Large intestine (tissue), 3 donors: ENCODE measurements at regions not wholly inside any gene's neighbourhood (a gene's known extent, or its start where the extent isn't known, plus 50 kb on each side); places are given as distances from the start of the nearest gene placed in this dataset.
"Not testable (repeated sequence)": the region's sequence is repeated elsewhere in the genome, so short reads cannot be mapped to it uniquely, and the experiment has no call there.

Experiments
- DNase-seq, 2 donors: peaks; one replicate each; pipeline versions ENCODE4 v3.0.0 to v3.0.0-alpha.2; 2013
- H3K27ac ChIP-seq: one replicate; pipeline ENCODE4 v1.5.1; 2013; ENCODE audit warnings: low read length
- H3K27me3 ChIP-seq: 2 replicates; pipeline ENCODE4 v1.6.1; 2013; ENCODE audit warnings: low read length; ENCODE audit not compliant: control insufficient read depth, insufficient read depth
- H3K36me3 ChIP-seq: 2 replicates; pipeline ENCODE4 v1.6.1; 2013; ENCODE audit warnings: low read length; ENCODE audit not compliant: control insufficient read depth, insufficient read depth
- H3K4me1 ChIP-seq: one replicate; pipeline ENCODE4 v1.6.1; 2013; ENCODE audit warnings: low read length; ENCODE audit not compliant: control insufficient read depth, insufficient read depth
- H3K4me3 ChIP-seq: one replicate; pipeline ENCODE4 v1.5.1; 2013; ENCODE audit warnings: low read length
- H3K9me3 ChIP-seq: one replicate; pipeline ENCODE4 v1.6.1; 2013; ENCODE audit warnings: mild to moderate bottlenecking, low read depth, low read length, moderate library complexity; ENCODE audit not compliant: control insufficient read depth
- WGBS: methylation state at CpG from one replicate; pipeline ENCODE4 v1.1.5; 2013; ENCODE audit warnings: low lambda C conversion rate; ENCODE audit not compliant: insufficient coverage; 5-methylcytosine and 5-hydroxymethylcytosine counted together

- H3K4me3 ChIP-seq: no peak overlapping the region
- no peak for DNase-seq
- WGBS: 60% methylated on average over 1 of the region's 2 CpGs
Observed at GRCh38 chr4:155047755-155048154, 160.7 kb upstream of the NPY2R start.

GRCh38 chr4:155054042-155054441 lies 154.4 kb upstream of the NPY2R start:
- not testable (repeated sequence) for H3K27ac ChIP-seq, DNase-seq, H3K4me1 ChIP-seq, H3K27me3 ChIP-seq, H3K9me3 ChIP-seq, H3K4me3 ChIP-seq, H3K36me3 ChIP-seq
- WGBS: no CpG with 5 or more reads among the region's 1 CpG

More at GRCh38 chr4:155047755-155048154, 160.7 kb upstream of the NPY2R start:
- no peak overlapping the region for H3K27ac ChIP-seq
- no peaks in the 10 kb centered on the region for H3K27me3 ChIP-seq
- peaks cover 3% of the 10 kb centered on the region for H3K9me3 ChIP-seq
- no peaks in the 10 kb centered on the region for H3K36me3 ChIP-seq
- H3K4me1 ChIP-seq: no peaks in the 10 kb centered on the region

GRCh38 chr4:155060419-155060818 lies 148.0 kb upstream of the NPY2R start:
- H3K27me3 ChIP-seq: no peaks in the 10 kb centered on the region
- H3K27ac ChIP-seq: no peak overlapping the region
- WGBS: no CpG with 5 or more reads among the region's 2 CpGs
- H3K36me3 ChIP-seq: no peaks in the 10 kb centered on the region
- no peak overlapping the region for H3K4me3 ChIP-seq
- no peaks in the 10 kb centered on the region for H3K4me1 ChIP-seq
- no peak for DNase-seq
- H3K9me3 ChIP-seq: no peaks in the 10 kb centered on the region

- no peak overlapping the region for H3K27ac ChIP-seq
- WGBS: 100% methylated on average over 1 of the region's 1 CpG
- DNase-seq: no peak
- H3K36me3 ChIP-seq: no peaks in the 10 kb centered on the region
- no peak overlapping the region for H3K4me3 ChIP-seq
- H3K27me3 ChIP-seq: no peaks in the 10 kb centered on the region
- H3K4me1 ChIP-seq: no peaks in the 10 kb centered on the region
- no peaks in the 10 kb centered on the region for H3K9me3 ChIP-seq
Observed at GRCh38 chr4:155060873-155061272, 147.6 kb upstream of the NPY2R start.

GRCh38 chr4:155062948-155063347 lies 145.5 kb upstream of the NPY2R start:
- no peaks in the 10 kb centered on the region for H3K9me3 ChIP-seq
- H3K36me3 ChIP-seq: no peaks in the 10 kb centered on the region
- no peak overlapping the region for H3K4me3 ChIP-seq
- no peak overlapping the region for H3K27ac ChIP-seq
- H3K4me1 ChIP-seq: no peaks in the 10 kb centered on the region
- H3K27me3 ChIP-seq: no peaks in the 10 kb centered on the region
- no peak for DNase-seq

GRCh38 chr4:155064934-155065333 lies 143.5 kb upstream of the NPY2R start:
- not testable (repeated sequence) for H3K27me3 ChIP-seq, H3K36me3 ChIP-seq, H3K4me1 ChIP-seq, H3K27ac ChIP-seq, DNase-seq, H3K9me3 ChIP-seq, H3K4me3 ChIP-seq
- WGBS: no CpG with 5 or more reads among the region's 7 CpGs

GRCh38 chr4:155066871-155067270 lies 141.6 kb upstream of the NPY2R start:
- H3K4me1 ChIP-seq: no peaks in the 10 kb centered on the region
- no peaks in the 10 kb centered on the region for H3K9me3 ChIP-seq
- H3K27me3 ChIP-seq: no peaks in the 10 kb centered on the region
- no peak overlapping the region for H3K27ac ChIP-seq
- H3K36me3 ChIP-seq: no peaks in the 10 kb centered on the region
- H3K4me3 ChIP-seq: no peak overlapping the region
- DNase-seq: no peak

GRCh38 chr4:155071962-155072361 lies 136.5 kb upstream of the NPY2R start:
- no peaks in the 10 kb centered on the region for H3K9me3 ChIP-seq
- H3K27me3 ChIP-seq: no peaks in the 10 kb centered on the region
- no peak overlapping the region for H3K27ac ChIP-seq
- WGBS: 93% methylated on average over 2 of the region's 2 CpGs
- no peaks in the 10 kb centered on the region for H3K36me3 ChIP-seq
- no peak for DNase-seq
- H3K4me3 ChIP-seq: no peak overlapping the region
- no peaks in the 10 kb centered on the region for H3K4me1 ChIP-seq

- no peaks in the 10 kb centered on the region for H3K36me3 ChIP-seq
- H3K27me3 ChIP-seq: no peaks in the 10 kb centered on the region
- H3K4me3 ChIP-seq: no peak overlapping the region
- DNase-seq: no peak
- H3K27ac ChIP-seq: no peak overlapping the region
- H3K9me3 ChIP-seq: no peaks in the 10 kb centered on the region
- no peaks in the 10 kb centered on the region for H3K4me1 ChIP-seq
- WGBS: no CpG with 5 or more reads among the region's 4 CpGs
Observed at GRCh38 chr4:155072417-155072816, 136.0 kb upstream of the NPY2R start.

GRCh38 chr4:155073852-155074251 lies 134.6 kb upstream of the NPY2R start:
- WGBS: no CpG with 5 or more reads among the region's 3 CpGs
- DNase-seq: no peak

GRCh38 chr4:155076256-155076785 lies 132.1 kb upstream of the NPY2R start:
- DNase-seq: no peak
- WGBS: 60% methylated on average over 1 of the region's 3 CpGs

More at GRCh38 chr4:155073852-155074251, 134.6 kb upstream of the NPY2R start:
- no peaks in the 10 kb centered on the region for H3K9me3 ChIP-seq
- no peaks in the 10 kb centered on the region for H3K27me3 ChIP-seq
- H3K36me3 ChIP-seq: no peaks in the 10 kb centered on the region
- H3K4me1 ChIP-seq: no peaks in the 10 kb centered on the region
- no peak overlapping the region for H3K27ac ChIP-seq
- H3K4me3 ChIP-seq: no peak overlapping the region

More at GRCh38 chr4:155076256-155076785, 132.1 kb upstream of the NPY2R start:
- Histone ChIP-seq H3K4me1 (no peaks in the 10 kb centered on the region), H3K4me3 (no peak overlapping the region), H3K36me3 (no peaks in the 10 kb centered on the region), H3K27me3 (no peaks in the 10 kb centered on the region), H3K27ac (no peak overlapping the region), H3K9me3 (no peaks in the 10 kb centered on the region)
